ENCODE measurements at regions not wholly inside any gene's neighbourhood (a gene's known extent, or its start where the extent isn't known, plus 50 kb on each side); places are given as distances from the start of the nearest gene placed in this dataset.
A peak's percentile ranks its signal among the peaks of the same experiment; 100 is the strongest.

DNA sequence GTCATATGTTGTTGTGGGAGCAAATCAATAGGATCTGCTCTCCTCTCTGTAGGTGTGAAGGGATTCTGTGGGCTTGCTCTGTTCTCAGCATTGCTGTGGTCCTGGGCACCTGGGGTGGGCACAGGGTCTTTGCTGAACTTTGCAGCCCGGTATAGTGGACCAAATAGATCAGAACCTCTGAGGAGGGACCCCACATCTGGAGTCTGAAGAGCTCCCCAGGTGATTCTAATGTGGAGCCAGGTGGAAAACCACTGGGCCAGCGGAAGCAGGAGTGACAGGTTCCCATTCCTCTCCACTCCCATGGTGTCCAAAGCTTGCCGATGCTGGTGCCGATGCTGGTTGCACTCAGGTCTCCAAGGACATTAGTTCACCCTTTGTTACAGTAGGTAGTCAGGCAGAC, 257.2 kb downstream of the GLRX3 start:
- peak in 1 of 2 donors; percentile 11 for DNase-seq (ENCODE audit: low spot score in 2 of 2)
- H3K4me3 ChIP-seq, result no peak overlapping the region
- TF ChIP-seq, protein P1, sequence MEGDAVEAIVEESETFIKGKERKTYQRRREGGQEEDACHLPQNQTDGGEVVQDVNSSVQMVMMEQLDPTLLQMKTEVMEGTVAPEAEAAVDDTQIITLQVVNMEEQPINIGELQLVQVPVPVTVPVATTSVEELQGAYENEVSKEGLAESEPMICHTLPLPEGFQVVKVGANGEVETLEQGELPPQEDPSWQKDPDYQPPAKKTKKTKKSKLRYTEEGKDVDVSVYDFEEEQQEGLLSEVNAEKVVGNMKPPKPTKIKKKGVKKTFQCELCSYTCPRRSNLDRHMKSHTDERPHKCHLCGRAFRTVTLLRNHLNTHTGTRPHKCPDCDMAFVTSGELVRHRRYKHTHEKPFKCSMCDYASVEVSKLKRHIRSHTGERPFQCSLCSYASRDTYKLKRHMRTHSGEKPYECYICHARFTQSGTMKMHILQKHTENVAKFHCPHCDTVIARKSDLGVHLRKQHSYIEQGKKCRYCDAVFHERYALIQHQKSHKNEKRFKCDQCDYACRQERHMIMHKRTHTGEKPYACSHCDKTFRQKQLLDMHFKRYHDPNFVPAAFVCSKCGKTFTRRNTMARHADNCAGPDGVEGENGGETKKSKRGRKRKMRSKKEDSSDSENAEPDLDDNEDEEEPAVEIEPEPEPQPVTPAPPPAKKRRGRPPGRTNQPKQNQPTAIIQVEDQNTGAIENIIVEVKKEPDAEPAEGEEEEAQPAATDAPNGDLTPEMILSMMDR (IDR thresholded peaks at IDR 0.05), result no peak
- H3K9me3 ChIP-seq, result peaks cover 5 to 11% of the 10 kb centered on the region in 2 donors
- intact Hi-C loops (cut with DNase I), result no loop called here
- H3K4me1 ChIP-seq, result no peaks in the 10 kb centered on the region
- no peaks in the 10 kb centered on the region for H3K27me3 ChIP-seq
- no peaks in the 10 kb centered on the region for H3K36me3 ChIP-seq
- H3K27ac ChIP-seq, result no peak overlapping the region

DNA sequence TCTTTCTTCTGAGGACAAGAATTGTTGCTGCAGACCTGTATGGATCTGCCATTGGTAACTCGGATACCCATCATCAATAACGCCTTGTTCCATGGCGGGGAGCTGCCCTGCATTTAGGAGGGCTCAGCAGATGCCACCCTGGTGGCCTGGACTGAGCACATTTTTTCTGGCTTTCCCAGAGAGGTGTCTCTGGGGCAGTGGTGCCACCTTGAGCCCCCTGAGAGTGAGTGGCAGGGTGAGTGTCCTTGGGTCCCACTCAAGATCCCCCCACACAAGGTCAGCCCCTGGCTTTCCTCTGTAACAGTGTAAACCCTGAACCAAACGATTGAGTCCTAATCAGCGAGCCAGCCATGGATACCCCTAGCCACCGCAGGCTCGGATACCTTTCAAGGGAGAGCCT, 258.6 kb downstream of the GLRX3 start:
- Histone ChIP-seq H3K9me3 (peaks cover 5 to 11% of the 10 kb centered on the region in 2 donors), H3K27me3 (no peaks in the 10 kb centered on the region), H3K36me3 (no peaks in the 10 kb centered on the region), H3K27ac (no peak overlapping the region), H3K4me3 (no peak overlapping the region), H3K4me1 (no peaks in the 10 kb centered on the region)
- TF ChIP-seq, protein P1 (IDR thresholded peaks at IDR 0.05), result no peak
- intact Hi-C loops (cut with DNase I), result no loop called here
- DNase-seq (ENCODE audit: low spot score in 2 of 2), result no peak

DNA sequence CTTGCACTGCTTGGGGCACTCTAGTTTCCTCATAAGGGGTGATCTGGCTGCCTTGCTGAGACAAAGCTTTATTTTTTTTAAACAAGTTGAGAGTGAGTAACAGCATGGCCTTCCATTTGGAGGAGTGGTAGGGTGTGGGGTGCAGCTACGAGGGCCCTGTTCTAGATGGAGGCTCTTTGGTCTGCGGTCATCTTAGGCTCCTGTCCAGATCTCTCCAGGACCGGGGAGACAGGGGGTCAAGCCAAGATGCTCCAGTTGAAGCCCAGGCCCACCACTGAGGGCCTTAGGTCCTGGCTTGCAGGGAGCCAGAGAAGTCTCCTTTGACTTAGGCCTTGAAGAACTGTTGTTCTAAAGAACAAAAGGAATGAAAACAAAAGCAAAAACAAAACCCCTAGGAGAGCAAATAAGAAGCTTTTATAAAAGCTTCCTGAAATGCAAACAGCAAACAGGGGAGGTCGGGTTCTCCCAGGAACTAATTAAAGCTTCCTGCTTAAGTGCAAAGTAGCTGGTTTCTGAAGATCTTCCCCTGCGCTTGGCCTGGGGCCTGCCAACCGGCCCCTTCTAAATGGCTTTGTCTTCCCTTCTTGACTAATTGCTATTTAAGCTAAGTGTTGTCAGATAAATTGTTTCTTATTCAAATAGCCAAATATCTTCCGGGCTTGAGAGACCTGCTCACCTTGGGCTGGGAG, 259.2 kb downstream of the GLRX3 start:
- Histone ChIP-seq H3K36me3 (no peaks in the 10 kb centered on the region), H3K27me3 (no peaks in the 10 kb centered on the region), H3K9me3 (peaks cover 5 to 11% of the 10 kb centered on the region in 2 donors), H3K4me1 (no peaks in the 10 kb centered on the region), H3K27ac (no peak overlapping the region), H3K4me3 (no peak overlapping the region)
- peak in 1 of 2 donors; percentile 13 for DNase-seq (ENCODE audit: low spot score in 2 of 2)
- intact Hi-C loops (cut with DNase I), result no loop called here
- TF ChIP-seq, protein P1 (IDR thresholded peaks at IDR 0.05), result no peak

DNA sequence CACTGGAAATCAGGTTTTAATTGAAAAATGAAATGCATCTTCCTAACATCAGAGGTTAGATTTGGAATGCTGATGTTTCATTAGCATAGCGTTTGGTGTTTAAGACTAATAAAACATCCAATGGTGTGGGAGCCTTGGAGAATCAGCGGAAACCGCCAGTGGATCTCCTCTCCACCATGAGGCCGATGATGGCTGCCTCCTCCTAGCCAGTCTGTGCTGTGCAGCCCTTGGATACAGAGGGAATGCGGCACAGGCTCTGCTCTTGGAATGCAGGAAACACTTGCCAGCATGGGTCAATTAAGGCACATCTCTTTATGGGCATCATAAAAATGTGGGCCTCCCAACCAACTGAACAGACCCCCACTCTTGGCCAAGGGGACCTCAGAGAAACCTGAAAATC, 259.9 kb downstream of the GLRX3 start:
- no peaks in the 10 kb centered on the region for H3K4me1 ChIP-seq
- intact Hi-C loops (cut with DNase I), result no loop called here
- no peak overlapping the region for H3K4me3 ChIP-seq
- peak in 1 of 2 donors; percentile 21 for DNase-seq (ENCODE audit: low spot score in 2 of 2)
- H3K9me3 ChIP-seq, result peaks cover 5 to 11% of the 10 kb centered on the region in 2 donors
- TF ChIP-seq, protein P1 (IDR thresholded peaks at IDR 0.05), result no peak
- H3K27me3 ChIP-seq, result no peaks in the 10 kb centered on the region
- no peak overlapping the region for H3K27ac ChIP-seq
- no peaks in the 10 kb centered on the region for H3K36me3 ChIP-seq

DNA sequence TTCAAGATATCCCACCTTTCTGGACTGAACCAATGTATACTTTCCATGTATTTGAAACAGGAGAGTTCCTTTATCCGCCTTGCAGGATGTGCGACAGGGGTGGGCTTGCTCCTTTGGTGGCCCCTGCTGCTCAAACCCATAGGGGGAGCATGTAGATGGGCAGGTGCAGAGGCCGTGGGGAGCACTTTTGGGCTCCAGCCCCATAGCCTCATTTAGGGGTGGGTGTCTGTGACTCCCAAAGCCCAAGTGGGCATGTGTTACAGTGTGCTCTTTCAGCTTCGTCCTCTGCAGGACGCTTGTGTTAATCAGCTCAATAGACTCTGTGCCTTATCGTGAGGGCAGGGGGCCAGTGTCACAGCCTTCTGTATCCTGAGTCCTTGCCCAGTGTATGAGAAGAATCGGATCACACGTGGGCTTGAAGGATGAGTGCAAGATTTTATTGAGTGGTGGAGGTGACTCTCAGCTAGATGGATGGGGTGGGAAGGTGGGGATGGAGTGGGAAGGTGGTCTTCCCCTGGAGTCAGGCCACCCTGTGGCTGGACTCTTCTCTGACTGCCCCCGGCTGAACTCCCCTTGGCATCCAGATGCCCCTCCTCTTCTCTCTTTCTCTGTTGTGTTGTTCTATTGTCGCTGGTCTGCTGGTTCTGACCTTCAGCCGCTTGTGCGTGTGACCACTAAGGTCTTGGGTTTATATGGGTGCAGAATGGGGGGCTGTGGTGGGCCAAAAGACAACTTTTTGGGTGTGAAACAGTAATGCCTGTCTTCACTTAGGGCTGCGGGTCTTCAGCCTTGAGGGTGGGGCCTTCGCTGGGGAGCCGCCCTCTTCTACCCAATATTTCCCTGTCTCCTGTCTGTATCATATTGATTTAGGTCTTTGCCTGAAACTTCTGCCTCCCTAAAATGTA, 262.2 kb downstream of the GLRX3 start:
- Histone ChIP-seq H3K4me1 (no peaks in the 10 kb centered on the region), H3K27me3 (no peaks in the 10 kb centered on the region), H3K36me3 (no peaks in the 10 kb centered on the region), H3K4me3 (no peak overlapping the region), H3K27ac (no peak overlapping the region), H3K9me3 (peaks cover 5 to 11% of the 10 kb centered on the region in 2 donors)
- DNase-seq (ENCODE audit: low spot score in 2 of 2), result peak in 1 of 2 donors; percentile 28
- TF ChIP-seq, protein P1 (IDR thresholded peaks at IDR 0.05), result no peak
- intact Hi-C loops (cut with DNase I), result no loop called here

All from ascending aorta (tissue), 2 donors.